Kidney capillary endothelial cell (primary cell): ENCODE measurements at regions not wholly inside any gene's neighbourhood (a gene's known extent, or its start where the extent isn't known, plus 50 kb on each side); places are given as distances from the start of the nearest gene placed in this dataset.
"Not testable (repeated sequence)": the region's sequence is repeated elsewhere in the genome, so short reads cannot be mapped to it uniquely, and the experiment has no call there.

Source experiments
- DNase-seq: peaks from one replicate; pipeline ENCODE4 v3.0.0-alpha.2; 2018; ENCODE audit warnings: low spot score

DNA sequence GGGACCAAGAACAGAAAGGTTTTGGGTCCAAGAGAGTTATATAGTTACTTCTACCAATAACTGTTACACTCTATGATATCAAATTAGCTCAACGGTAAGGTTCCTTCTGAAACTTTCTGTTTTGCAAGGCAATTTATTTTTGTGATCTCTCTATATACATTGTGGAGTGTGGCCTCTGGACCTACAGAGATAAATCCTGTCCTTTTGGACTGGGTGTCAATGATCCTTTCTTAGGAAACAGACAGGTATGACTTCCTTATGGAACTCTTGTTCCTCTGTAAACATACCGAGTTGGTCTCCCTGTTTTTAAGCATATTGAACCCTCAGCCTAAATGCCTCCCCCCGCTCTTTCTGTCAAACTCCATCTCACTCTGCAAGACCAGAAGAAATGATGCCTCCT lies 1117.8 kb downstream of the BCL11A start:
- DNase-seq, result no peak

DNA sequence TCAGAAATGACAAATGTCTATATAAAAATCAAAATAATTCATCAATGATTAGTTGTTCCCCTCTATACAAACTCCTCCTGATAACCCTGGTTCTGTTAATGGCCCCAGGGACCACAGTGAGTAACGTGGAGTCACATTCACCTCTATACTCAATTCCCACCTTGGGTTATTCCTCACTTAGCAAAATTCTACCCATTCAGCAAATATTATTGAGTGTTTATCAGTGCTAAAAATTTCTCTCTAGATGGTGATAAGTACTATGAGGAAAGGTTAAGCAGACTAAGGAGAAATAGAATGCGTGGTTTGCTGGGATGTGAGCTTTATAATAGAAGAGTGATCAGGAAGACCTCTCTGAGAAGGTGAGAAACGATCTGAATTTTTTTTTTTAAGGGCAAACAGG lies 1124.5 kb downstream of the BCL11A start:
- no peak for DNase-seq

DNA sequence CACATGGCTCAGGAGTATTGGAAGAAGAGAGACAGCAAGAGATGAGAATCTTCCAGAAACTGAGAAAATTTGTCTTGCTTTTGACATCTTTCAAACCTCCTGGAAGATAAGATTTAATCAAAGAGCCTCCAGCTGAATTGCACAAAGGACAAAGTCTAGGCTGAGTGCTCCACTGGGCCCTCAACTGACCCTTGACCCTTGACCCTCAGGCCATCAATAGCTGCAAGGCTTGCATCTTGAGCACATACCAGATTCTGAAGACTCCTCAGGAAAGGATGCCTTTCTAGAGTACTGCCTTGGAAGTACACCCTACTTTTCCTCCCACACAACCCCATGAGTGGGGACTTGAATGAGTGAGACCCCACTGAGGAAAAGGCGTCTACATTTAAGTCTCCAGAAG lies 1125.5 kb downstream of the BCL11A start:
- DNase-seq, result no peak

DNA sequence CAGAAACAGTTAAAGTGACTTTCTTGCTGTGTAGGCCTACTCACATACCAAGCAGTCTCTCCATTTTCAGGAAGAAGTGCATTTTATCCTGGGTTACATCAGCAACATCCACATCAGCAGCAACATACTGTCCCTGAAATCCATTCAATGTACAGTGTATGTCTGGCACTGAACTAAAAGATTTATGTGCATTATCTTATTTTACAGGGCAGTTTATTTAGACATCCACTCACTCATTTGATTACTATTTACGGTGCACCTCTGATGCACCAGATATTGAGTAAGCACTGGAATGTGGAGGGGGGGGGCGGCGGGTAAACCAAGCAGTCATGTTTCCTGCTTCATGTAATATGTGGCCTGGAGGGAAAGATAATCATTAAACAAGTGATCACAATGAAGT lies 1128.2 kb downstream of the BCL11A start:
- DNase-seq, result no peak

DNA sequence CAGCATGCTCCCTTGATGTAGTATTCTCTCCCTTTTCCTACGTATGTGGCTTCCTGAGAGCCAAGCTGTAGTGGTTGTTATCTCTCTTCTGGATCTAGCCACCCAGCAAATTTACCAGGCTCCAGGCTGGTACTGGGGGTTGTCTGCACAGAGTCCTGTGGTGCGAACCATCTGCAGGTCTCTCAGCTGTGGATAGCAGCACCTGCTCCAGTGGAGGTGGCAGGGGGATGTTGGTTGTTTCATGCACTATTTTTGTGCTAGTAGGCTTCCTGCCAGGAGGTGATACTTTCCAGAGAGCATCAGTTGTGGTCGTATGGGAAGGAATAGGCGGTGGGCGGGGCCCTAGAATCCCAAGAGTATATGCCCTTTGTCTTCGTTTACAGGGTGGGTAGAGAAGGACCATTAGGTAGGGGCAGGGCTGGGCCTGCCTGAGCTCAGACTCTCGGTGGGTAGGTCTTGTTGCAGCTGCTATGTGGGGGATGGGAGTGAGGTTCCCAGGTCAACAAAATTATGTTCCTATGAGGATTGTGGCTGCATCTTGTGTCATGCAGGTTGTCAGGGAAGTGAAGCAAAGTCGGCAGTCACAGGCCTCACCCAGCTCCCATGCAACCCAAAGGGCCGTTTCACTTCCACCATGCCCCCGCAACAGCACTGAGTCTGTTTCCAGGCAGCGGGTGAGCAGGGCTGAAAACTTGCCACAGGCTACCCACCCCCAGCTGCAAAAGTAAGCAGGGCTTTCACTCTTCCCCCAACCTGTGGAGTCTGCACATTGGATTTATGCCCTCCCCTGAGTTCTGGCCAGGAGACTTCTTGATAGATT lies 1139.5 kb downstream of the BCL11A start:
- no peak for DNase-seq

DNA sequence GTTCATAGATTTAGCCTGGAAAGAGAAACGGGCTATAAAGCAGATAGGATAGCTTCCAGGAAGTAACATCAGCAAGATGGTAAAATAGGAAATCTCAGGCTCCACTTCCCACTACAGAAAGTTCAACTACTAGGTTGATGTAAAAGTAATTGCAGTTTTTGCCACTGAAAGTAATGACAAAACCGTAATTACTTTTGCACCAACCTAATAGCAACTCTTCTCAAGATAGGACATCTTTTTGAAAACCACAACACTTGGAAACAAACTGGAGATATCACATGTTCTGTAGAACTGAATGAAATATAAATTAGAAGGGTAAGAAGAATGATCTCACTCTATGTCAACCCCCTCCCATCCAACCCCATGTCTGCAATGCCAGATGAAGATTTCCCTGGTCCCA lies 1154.3 kb downstream of the BCL11A start:
- no peak for DNase-seq

DNA sequence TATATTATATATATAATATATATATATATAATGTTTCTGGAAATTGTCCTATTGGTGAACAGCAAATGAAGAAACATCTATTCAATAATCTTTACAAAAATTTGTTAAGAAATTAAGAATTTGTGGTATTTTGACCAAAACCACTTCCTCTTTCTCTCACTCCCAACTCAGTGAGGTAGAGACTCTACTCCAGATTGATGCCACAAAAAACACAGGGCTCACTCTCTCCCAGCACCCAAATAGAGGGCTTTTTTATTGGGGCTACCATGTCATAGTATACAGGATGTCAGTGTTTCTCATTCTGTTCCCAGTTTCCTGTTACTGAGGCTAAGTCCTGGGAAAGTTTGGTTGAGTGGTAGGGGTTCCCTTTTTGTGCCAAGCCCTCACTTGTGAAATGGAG lies 1155.4 kb downstream of the BCL11A start:
- DNase-seq, result no peak

DNA sequence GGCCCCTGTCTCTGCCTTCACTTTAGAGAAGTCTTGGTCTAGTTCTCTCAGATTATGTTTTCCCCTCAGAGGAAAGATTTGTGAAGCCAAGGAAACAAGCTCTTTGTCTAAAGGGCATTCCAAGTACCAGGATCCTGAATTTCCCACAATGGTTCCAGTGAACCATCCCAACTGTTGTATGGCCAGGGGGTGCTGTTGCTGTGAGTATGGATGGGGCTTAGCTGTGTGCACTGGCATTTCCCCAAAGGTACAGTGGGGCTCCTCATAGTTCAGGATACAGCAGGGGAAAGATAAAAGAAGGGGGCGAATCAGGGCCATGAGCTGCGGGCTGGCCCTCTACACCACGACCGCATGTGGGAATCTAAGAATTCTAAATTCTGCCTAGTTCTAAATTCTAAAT lies 1154.0 kb upstream of the FANCL start:
- DNase-seq, result no peak

DNA sequence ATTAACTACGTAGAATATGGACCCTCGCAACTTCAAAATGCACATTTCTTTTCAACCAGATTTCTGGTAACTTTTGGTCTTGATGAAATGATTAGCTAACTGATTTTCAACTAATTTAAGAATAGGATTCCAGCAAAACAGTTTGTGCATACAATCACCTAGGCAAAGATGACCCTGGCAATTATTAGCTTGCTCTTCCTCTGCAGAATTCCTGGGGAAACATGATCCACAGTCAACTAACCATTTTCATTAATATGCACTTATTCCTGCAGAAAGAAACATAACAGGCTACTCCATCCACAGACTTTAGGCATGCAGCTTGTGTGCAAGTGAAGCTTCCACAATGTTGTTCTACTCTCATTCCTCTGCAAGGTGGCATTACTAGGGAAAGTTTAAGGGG lies 1150.8 kb upstream of the FANCL start:
- DNase-seq, result no peak

DNA sequence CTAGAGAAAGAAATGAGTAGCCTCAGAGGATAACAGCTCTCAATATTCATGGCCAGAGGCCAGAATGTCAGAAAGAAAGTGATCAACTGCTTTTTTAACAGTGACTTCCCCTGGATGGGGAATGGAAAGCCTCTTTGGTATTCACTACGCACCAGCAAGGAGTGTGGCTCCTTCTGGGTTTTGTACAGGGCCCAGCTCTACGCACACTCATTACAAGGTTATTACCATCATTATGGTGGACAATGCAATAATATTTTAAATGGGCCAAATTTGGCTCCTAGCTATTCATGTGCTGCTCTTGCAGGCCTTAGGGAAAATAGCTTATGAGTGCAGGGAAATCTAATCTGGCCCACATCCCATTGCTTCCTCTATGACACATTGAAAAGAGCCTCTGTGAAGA lies 1149.5 kb upstream of the FANCL start:
- DNase-seq, result no peak

DNA sequence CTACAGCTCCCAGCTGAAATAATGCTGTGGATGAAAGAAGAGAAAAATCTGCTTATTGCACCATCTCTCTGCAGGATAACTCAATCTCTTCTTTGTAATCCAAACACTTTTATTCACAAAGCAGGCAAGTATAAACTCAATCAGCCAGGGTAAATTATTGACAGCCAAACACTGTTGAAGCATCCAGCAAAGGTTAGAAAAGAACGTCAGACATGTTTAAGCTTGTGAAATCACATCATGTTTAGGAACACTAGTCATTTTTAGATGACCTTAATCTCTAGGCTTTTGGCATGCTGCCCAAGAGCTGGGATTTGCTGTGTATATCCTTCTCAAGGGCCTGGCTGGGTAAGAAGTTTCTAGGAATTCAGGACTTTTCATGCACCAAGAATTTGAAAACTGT lies 1148.1 kb upstream of the FANCL start:
- no peak for DNase-seq

DNA sequence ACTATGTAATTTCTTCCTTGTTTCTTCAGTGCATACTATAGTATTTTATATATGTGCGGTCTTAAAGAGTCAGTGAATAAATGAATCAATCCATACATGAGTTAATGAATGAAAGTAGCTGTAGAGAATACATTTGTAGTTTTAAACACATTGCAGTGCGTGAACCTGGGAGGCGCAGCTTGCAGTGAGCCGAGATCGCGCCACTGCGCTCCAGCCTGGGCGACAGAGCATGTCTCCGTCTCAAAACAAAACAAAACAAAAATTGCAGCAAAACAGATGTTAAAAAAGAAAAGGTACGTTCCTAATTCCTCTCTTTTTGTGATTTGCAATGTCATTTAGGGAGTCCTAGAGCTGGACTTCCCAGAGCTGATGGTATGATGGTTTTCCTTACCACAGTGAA lies 1144.8 kb upstream of the FANCL start:
- DNase-seq, result no peak

DNA sequence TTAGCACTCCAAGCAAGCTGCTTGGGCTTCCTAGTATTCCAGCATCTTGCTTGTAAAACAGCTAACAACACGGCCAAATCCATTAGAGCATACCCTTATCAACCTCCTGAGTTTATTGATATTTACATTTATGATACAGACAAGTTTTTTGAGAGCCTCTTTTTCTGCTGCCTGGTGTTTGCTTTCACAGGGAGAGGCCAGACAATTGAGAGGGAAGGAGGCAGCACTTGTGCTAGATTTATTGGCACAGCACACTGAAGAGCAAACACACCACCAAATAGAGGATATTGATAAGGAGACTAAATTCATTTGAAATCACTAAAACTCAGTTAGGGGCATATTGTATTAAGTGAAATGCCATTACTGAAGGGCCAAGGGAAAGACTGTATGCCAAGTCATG lies 1142.3 kb upstream of the FANCL start:
- no peak for DNase-seq

DNA sequence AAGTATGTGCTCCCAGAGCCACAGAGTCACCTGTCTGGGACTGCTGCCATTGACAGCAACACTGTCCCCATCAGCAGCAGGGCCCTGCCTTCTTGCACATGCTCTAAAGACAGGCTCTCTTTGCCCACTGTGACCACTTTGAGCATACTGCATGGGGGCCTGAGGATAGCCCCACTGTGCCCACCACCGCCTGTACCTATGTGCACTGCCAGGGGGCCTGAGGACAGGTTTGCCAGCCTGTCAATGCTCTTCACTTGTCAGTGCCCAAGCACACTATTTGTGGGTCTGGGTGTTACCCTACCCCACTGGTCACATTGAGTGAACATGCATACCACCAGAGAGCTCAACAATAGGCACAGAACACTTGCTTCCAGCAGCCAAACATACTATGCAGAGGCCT lies 1137.0 kb upstream of the FANCL start:
- no peak for DNase-seq

DNA sequence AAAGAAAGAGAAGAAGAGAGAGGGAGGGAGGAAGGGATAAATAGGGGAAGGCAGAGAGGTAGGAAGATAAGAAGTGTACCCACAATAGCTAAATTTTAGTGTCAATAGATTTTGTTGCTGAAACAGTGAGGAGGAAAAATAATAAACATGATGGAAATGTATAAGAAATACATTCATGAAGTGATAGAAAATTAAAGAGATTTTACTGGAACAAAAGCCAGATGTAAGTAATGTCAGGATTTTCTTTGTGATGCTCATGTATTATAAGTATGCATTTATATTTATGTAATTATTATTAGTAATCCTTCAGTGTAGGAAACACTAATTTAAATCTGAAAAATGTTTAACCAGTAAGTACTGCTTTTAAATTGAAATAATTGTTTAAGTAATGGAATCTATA lies 1125.2 kb upstream of the FANCL start:
- no peak for DNase-seq

DNA sequence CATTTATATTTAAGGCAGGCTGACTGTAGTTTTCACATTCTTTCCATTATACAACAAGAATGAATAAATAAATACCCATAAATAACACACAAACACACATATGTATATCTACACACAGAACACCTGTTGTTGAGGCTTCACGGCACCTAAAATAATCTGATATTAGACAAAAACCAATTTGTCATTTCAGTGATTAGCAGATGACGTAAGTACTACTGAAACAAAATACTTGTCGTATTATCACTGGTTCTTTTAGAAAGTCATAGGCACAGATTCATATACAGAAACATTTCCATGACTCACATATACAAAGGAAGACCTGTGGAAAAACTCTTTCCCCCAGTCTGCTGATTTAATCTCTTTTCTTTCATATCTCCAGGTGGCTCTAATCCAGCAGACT lies 1113.4 kb upstream of the FANCL start:
- DNase-seq, result no peak

DNA sequence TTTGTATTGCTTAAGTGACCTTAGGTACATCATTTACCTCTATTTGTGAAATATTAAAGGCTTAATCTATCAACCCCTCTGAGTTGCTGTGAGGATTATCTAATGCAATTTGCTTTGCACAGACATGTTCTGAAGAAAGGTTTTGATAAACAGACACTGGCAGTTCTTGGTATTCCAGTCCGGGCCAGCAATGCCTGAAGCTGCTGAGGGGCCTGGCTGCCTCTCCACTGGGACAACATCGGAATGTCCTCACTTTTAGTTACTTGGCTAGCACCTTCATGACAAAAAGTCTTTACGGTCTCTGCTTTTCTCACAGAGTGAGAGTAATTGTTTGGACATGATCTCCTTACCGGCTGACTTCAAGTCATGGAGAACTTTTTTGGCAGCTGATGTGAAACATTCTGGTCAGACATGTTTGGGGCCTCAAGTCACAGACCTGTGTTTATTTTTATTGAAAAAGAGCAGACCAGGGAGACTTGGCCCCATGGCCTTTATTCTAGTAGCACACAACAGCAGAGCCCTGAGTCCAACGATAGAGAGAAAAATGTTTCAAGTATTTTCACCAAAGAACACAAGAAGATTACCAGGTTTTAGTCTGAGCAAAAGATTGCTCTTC lies 1112.3 kb upstream of the FANCL start:
- DNase-seq, result no peak

DNA sequence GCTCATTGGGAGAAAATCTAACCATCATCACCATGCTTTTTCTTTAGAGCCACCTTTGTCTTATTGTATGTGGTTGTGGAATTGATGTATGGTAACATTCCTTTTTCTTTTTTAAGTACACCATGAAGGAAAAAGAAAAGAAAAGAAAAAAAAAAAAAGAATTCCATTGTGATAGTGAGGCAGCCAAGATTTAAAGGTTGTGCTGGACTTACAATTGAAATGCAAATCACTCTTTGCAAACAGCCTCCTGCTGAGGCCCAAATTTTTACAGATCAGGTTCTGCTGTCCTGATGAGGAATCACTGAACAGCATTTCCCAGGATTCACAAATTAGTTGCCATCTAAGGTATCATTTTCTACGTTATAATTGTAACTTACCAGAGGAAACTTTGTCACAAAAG lies 1101.0 kb upstream of the FANCL start:
- no peak for DNase-seq

DNA sequence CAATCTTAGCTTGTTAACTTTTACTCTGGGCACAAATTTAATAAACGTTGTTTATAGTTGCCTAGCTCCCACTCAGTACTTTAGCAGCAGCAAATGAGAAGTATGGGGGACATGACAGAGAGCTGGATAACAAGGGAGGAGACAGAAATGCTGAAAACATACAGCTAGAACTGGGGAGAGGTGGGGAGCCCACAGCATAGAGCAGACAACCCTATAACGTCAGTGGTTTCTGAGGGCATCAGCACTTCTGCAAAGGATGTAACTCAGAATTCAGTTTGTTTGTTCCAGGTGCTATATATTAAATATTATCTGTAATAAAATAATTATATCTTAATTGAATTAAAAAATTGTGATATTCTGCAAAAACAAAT lies 1098.7 kb upstream of the FANCL start:
- no peak for DNase-seq

DNA sequence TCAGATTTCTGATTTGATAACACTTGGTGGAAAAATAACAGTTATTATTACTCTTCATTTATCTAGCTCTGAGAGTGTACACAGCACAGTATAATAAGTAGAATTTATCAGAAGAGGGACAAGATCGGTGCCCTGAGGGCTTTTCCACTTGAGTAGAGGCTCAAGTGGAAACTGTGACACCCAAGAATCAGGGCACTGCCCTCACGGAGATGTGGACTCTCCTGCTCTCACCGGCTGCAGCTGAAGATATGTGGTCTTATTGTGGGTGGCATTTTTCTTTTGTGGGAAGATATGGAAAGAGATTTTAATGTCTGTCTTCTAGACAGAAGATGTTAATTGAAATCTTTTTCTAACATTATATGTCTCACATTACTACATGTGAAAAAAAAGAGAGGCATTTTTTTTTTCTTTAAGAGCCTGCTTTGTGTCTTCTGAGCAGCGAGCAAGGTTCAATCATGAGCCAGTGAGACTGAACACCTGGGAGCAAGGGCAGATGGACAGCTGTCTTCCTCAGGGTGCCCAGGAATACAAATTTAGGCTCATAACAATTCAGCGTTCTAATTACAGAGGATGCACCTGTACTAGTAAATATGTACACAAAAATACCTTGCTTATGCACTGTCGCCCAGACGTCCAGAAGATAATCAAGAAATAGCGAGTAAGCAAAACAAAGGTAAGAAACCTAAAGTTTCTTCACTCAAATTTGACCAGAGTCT lies 1098.2 kb upstream of the FANCL start:
- no peak for DNase-seq

DNA sequence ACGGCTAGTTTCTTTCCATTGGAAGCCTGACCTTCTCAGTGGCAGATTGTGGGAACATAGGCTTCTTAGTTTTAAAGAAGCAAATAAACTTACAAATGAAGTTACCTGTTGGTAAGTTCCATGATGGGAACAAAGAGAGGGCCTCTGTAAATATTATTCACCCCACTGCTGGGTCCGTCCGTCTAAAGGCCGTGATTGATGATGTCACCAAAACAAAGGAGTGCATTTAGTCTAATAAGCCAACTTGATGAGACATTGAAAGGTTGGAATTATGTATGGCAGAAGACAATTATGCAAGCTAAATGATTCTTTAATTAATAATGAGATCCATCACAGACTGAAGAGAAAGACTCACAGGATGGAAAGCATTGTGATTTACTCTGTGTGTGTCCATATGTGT lies 1091.9 kb upstream of the FANCL start:
- no peak for DNase-seq

DNA sequence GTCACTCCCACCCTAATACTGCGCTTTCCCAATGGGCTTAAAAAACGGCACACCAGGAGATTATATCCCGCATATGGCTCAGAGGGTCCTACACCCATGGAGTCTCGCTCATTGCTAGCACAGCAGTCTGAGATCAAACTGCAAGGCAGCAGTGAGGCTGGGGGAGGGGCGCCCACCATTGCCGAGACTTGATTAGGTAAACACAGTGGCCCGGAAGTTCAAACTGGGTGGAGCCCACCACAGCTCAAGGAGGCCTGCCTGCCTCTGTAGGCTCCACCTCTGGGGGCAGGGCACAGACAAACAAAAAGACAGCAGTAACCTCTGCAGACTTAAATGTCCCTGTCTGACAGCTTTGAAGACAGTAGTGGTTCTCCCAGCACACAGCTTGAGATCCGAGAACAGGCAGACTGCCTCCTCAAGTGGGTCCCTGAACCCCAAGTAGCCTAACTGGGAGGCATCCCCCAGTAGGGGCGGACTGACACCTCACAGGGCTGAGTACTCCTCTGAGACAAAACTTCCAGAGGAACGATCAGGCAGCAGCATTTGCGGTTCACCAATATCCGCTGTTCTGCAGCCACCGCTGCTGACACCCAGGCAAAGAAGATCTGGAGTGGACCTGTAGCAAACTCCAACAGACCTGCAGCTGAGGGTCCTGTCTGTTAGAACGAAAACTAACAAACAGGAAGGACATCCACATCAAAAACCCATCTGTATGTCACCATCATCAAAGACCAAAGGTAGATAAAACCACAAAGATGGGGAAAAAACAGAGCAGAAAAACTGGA lies 1085.6 kb upstream of the FANCL start:
- DNase-seq, result not testable (repeated sequence)

DNA sequence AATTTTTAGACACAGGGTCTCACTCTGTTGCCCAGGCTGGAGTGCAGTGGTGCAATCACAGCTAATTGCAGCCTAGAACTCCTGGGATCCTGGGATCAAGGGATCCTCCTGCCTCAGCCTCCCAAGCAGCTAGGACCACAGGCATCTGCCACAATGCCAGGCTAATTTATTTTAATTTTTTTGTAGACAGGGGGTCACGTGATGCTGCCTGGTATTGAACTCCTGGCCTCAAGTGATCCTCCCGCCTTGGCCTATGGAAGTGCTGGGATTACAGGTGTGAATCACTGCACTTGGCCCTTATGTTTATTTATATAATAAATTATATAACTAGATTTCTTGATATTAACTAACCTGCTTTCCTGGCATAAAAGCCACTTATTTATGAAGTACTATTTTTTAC lies 1081.7 kb upstream of the FANCL start:
- no peak for DNase-seq
